ENCODE measurements at regions not wholly inside any gene's neighbourhood (a gene's known extent, or its start where the extent isn't known, plus 50 kb on each side); places are given as distances from the start of the nearest gene placed in this dataset.

- WGBS (ENCODE audit: insufficient coverage): 81% methylated on average over 2 of the region's 4 CpGs
- no peak overlapping the region for H3K4me3 ChIP-seq (ENCODE audit: low read length)
- peaks cover 6% of the 10 kb centered on the region for H3K27me3 ChIP-seq (ENCODE audit: control insufficient read depth, insufficient read depth, low read length)
- peaks cover 9% of the 10 kb centered on the region for H3K4me1 ChIP-seq (ENCODE audit: control insufficient read depth, insufficient read depth, low read length)
- no peak overlapping the region for H3K27ac ChIP-seq (ENCODE audit: low read length)
- DNase-seq: no peak
- H3K36me3 ChIP-seq (ENCODE audit: control insufficient read depth, insufficient read depth, low read length): no peaks in the 10 kb centered on the region
- H3K9me3 ChIP-seq (replicated peaks; ENCODE audit: control insufficient read depth, low read depth, low read length): no peaks in the 10 kb centered on the region
Measured at GRCh38 chr10:71052708-71053107, 159.7 kb upstream of the UNC5B start.

GRCh38 chr10:71053169-71053895 is 159.0 kb upstream of the UNC5B start:
- Histone ChIP-seq H3K9me3 (replicated peaks; ENCODE audit: control insufficient read depth, low read depth, low read length) (no peaks in the 10 kb centered on the region), H3K27ac (ENCODE audit: low read length) (no peak overlapping the region), H3K27me3 (ENCODE audit: control insufficient read depth, insufficient read depth, low read length) (peaks cover 6% of the 10 kb centered on the region), H3K4me1 (ENCODE audit: control insufficient read depth, insufficient read depth, low read length) (peaks cover 9% of the 10 kb centered on the region), H3K4me3 (ENCODE audit: low read length) (no peak overlapping the region), H3K36me3 (ENCODE audit: control insufficient read depth, insufficient read depth, low read length) (no peaks in the 10 kb centered on the region)
- DNase-seq: no peak
- WGBS (ENCODE audit: insufficient coverage): 60% methylated on average over 5 of the region's 10 CpGs

GRCh38 chr10:71058308-71058707 is 154.1 kb upstream of the UNC5B start:
- DNase-seq: no peak
- 86% methylated on average over 4 of the region's 4 CpGs for WGBS (ENCODE audit: insufficient coverage)
- peaks cover 9% of the 10 kb centered on the region for H3K4me1 ChIP-seq (ENCODE audit: control insufficient read depth, insufficient read depth, low read length)
- no peaks in the 10 kb centered on the region for H3K9me3 ChIP-seq (replicated peaks; ENCODE audit: control insufficient read depth, low read depth, low read length)
- no peaks in the 10 kb centered on the region for H3K36me3 ChIP-seq (ENCODE audit: control insufficient read depth, insufficient read depth, low read length)
- peaks cover 6% of the 10 kb centered on the region for H3K27me3 ChIP-seq (ENCODE audit: control insufficient read depth, insufficient read depth, low read length)
- no peak overlapping the region for H3K4me3 ChIP-seq (ENCODE audit: low read length)
- H3K27ac ChIP-seq (ENCODE audit: low read length): no peak overlapping the region

GRCh38 chr10:71059054-71059818 is 153.1 kb upstream of the UNC5B start:
- no peak overlapping the region for H3K4me3 ChIP-seq (ENCODE audit: low read length)
- WGBS (ENCODE audit: insufficient coverage): 78% methylated on average over 8 of the region's 12 CpGs
- H3K36me3 ChIP-seq (ENCODE audit: control insufficient read depth, insufficient read depth, low read length): no peaks in the 10 kb centered on the region
- peaks cover 10% of the 10 kb centered on the region for H3K4me1 ChIP-seq (ENCODE audit: control insufficient read depth, insufficient read depth, low read length)
- no peaks in the 10 kb centered on the region for H3K9me3 ChIP-seq (replicated peaks; ENCODE audit: control insufficient read depth, low read depth, low read length)
- DNase-seq: peak; percentile 61
- H3K27me3 ChIP-seq (ENCODE audit: control insufficient read depth, insufficient read depth, low read length): peaks cover 6% of the 10 kb centered on the region
- no peak overlapping the region for H3K27ac ChIP-seq (ENCODE audit: low read length)

- WGBS (ENCODE audit: insufficient coverage): 80% methylated on average over 15 of the region's 16 CpGs
- Histone ChIP-seq H3K36me3 (ENCODE audit: control insufficient read depth, insufficient read depth, low read length) (no peaks in the 10 kb centered on the region), H3K27ac (ENCODE audit: low read length) (no peak overlapping the region), H3K9me3 (replicated peaks; ENCODE audit: control insufficient read depth, low read depth, low read length) (no peaks in the 10 kb centered on the region), H3K4me3 (ENCODE audit: low read length) (no peak overlapping the region), H3K4me1 (ENCODE audit: control insufficient read depth, insufficient read depth, low read length) (peaks cover 17% of the 10 kb centered on the region), H3K27me3 (ENCODE audit: control insufficient read depth, insufficient read depth, low read length) (peaks cover 6% of the 10 kb centered on the region)
- DNase-seq: no peak
Measured at GRCh38 chr10:71059943-71060342, 152.4 kb upstream of the UNC5B start.

GRCh38 chr10:71060476-71061426 is 151.6 kb upstream of the UNC5B start:
- Histone ChIP-seq H3K27me3 (ENCODE audit: control insufficient read depth, insufficient read depth, low read length) (peaks cover 6% of the 10 kb centered on the region), H3K27ac (ENCODE audit: low read length) (no peak overlapping the region), H3K4me3 (ENCODE audit: low read length) (no peak overlapping the region), H3K9me3 (replicated peaks; ENCODE audit: control insufficient read depth, low read depth, low read length) (no peaks in the 10 kb centered on the region), H3K4me1 (ENCODE audit: control insufficient read depth, insufficient read depth, low read length) (peaks cover 20% of the 10 kb centered on the region), H3K36me3 (ENCODE audit: control insufficient read depth, insufficient read depth, low read length) (no peaks in the 10 kb centered on the region)
- DNase-seq: no peak
- WGBS (ENCODE audit: insufficient coverage): 81% methylated on average over 8 of the region's 12 CpGs

- peaks cover 6% of the 10 kb centered on the region for H3K27me3 ChIP-seq (ENCODE audit: control insufficient read depth, insufficient read depth, low read length)
- H3K27ac ChIP-seq (ENCODE audit: low read length): no peak overlapping the region
- DNase-seq: no peak
- 42% methylated on average over 5 of the region's 8 CpGs for WGBS (ENCODE audit: insufficient coverage)
- H3K9me3 ChIP-seq (replicated peaks; ENCODE audit: control insufficient read depth, low read depth, low read length): no peaks in the 10 kb centered on the region
- no peaks in the 10 kb centered on the region for H3K36me3 ChIP-seq (ENCODE audit: control insufficient read depth, insufficient read depth, low read length)
- no peak overlapping the region for H3K4me3 ChIP-seq (ENCODE audit: low read length)
- H3K4me1 ChIP-seq (ENCODE audit: control insufficient read depth, insufficient read depth, low read length): peaks cover 20% of the 10 kb centered on the region
Measured at GRCh38 chr10:71061472-71061871, 150.9 kb upstream of the UNC5B start.

GRCh38 chr10:71062156-71062555 is 150.2 kb upstream of the UNC5B start:
- Histone ChIP-seq H3K4me3 (ENCODE audit: low read length) (no peak overlapping the region), H3K27ac (ENCODE audit: low read length) (no peak overlapping the region), H3K27me3 (ENCODE audit: control insufficient read depth, insufficient read depth, low read length) (peaks cover 6% of the 10 kb centered on the region), H3K36me3 (ENCODE audit: control insufficient read depth, insufficient read depth, low read length) (no peaks in the 10 kb centered on the region), H3K4me1 (ENCODE audit: control insufficient read depth, insufficient read depth, low read length) (peaks cover 20% of the 10 kb centered on the region), H3K9me3 (replicated peaks; ENCODE audit: control insufficient read depth, low read depth, low read length) (no peaks in the 10 kb centered on the region)
- no peak for DNase-seq
- 62% methylated on average over 2 of the region's 5 CpGs for WGBS (ENCODE audit: insufficient coverage)

- Histone ChIP-seq H3K27me3 (ENCODE audit: control insufficient read depth, insufficient read depth, low read length) (peaks cover 6% of the 10 kb centered on the region), H3K4me3 (ENCODE audit: low read length) (no peak overlapping the region), H3K4me1 (ENCODE audit: control insufficient read depth, insufficient read depth, low read length) (peaks cover 20% of the 10 kb centered on the region), H3K9me3 (replicated peaks; ENCODE audit: control insufficient read depth, low read depth, low read length) (no peaks in the 10 kb centered on the region), H3K36me3 (ENCODE audit: control insufficient read depth, insufficient read depth, low read length) (no peaks in the 10 kb centered on the region), H3K27ac (ENCODE audit: low read length) (no peak overlapping the region)
- no peak for DNase-seq
- WGBS (ENCODE audit: insufficient coverage): 53% methylated on average over 3 of the region's 7 CpGs
Measured at GRCh38 chr10:71063401-71063800, 149.0 kb upstream of the UNC5B start.
